ENCODE measurements at regions not wholly inside any gene's neighbourhood (a gene's known extent, or its start where the extent isn't known, plus 50 kb on each side); places are given as distances from the start of the nearest gene placed in this dataset.

- TF ChIP-seq ELF1 (IDR thresholded peaks at IDR 0.05; ENCODE audit: borderline replicate concordance, low read depth), result no peak
- TF ChIP-seq ZNF274 (IDR thresholded peaks at IDR 0.05; ENCODE audit: low read depth, low read length), result no peak
- TF ChIP-seq RAD21 (IDR thresholded peaks at IDR 0.05; ENCODE audit: low read depth), result no peak
- no peak for TF ChIP-seq CEBPB (IDR thresholded peaks at IDR 0.05; ENCODE audit: low read depth)
- TF ChIP-seq EGR1 (IDR thresholded peaks at IDR 0.05; ENCODE audit: low read depth), result no peak
- no peak for TF ChIP-seq SRF (IDR thresholded peaks at IDR 0.05; ENCODE audit: low read depth)
- POLR2A ChIA-PET, result no interaction called here
- ATAC-seq, result no peak
Observed at GRCh38 chr9:31445357-31445756, 939.1 kb upstream of the ACO1 start.

GRCh38 chr9:31445960-31446359, 938.5 kb upstream of the ACO1 start:
- Histone ChIP-seq H3K79me2 (ENCODE audit: insufficient read depth, low read length) (no peaks in the 10 kb centered on the region), H3K4me1 (ENCODE audit: control insufficient read depth in 1 of 2, insufficient read depth in 2 of 2, low read length in 2 of 2) (no peaks in the 10 kb centered on the region), H3K27me3 (ENCODE audit: insufficient read depth, low read length) (no peaks in the 10 kb centered on the region), H3K9ac (ENCODE audit: low read length) (no peak overlapping the region), H3K36me3 (ENCODE audit: control insufficient read depth in 1 of 2, insufficient read depth in 2 of 2, low read length in 2 of 2) (no peaks in the 10 kb centered on the region), H3K9me2 (ENCODE audit: insufficient read depth) (no peaks in the 10 kb centered on the region), H2AFZ (ENCODE audit: low read depth, low read length, poor library complexity, severe bottlenecking) (no peak overlapping the region), H4K20me1 (ENCODE audit: insufficient read depth) (no peaks in the 10 kb centered on the region), H3K4me3 (replicated peaks in 1 of 2; ENCODE audit: low read depth in 1 of 2, low read length in 2 of 2) (no peak overlapping the region), H3K9me3 (ENCODE audit: control insufficient read depth in 1 of 2, insufficient read depth in 1 of 2, low read depth in 1 of 2, low read length in 2 of 2) (no peaks in the 10 kb centered on the region), H3K27ac (ENCODE audit: low read depth, low read length) (no peak overlapping the region), H3K4me2 (ENCODE audit: low read length) (no peak overlapping the region)
- TF ChIP-seq SP1 (IDR thresholded peaks at IDR 0.05; ENCODE audit: low read depth) (no peak), YY1 (IDR thresholded peaks at IDR 0.05; ENCODE audit: extremely low read depth, insufficient replicate concordance, low read depth, low read length) (no peak), REST (IDR thresholded peaks at IDR 0.05; ENCODE audit: low read depth) (no peak), CTCF (IDR thresholded peaks at IDR 0.05 in 2 of 3, conservative IDR thresholded peaks at IDR 0.05 in 1 of 3; ENCODE audit: borderline replicate concordance in 1 of 3, insufficient read depth in 1 of 3, low read depth in 2 of 3, low read length in 2 of 3) (no peak), FOSL1 (IDR thresholded peaks at IDR 0.05; ENCODE audit: low read depth) (no peak), EGR1 (IDR thresholded peaks at IDR 0.05; ENCODE audit: low read depth) (no peak), CBX3 (IDR thresholded peaks at IDR 0.05; ENCODE audit: low read depth) (no peak), JUND (IDR thresholded peaks at IDR 0.05) (no peak), MAX (IDR thresholded peaks at IDR 0.05) (no peak), EZH2 (IDR thresholded peaks at IDR 0.05) (no peak), POLR2AphosphoS5 (IDR thresholded peaks at IDR 0.05; ENCODE audit: low read depth, low read length) (no peak)
- TF ChIP-seq, protein P1, sequence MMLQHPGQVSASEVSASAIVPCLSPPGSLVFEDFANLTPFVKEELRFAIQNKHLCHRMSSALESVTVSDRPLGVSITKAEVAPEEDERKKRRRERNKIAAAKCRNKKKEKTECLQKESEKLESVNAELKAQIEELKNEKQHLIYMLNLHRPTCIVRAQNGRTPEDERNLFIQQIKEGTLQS (IDR thresholded peaks at IDR 0.05), result no peak
- CTCF ChIA-PET, result no interaction called here
- RAD21 ChIA-PET (ENCODE audit: low non-redundant PET in 1 of 2, low total read pairs in 2 of 2, uncharacterized antibody in 2 of 2, unreplicated experiment in 2 of 2), result no interaction called here
- intact Hi-C loops (cut with micrococcal nuclease), result no loop called here
- POLR2A ChIA-PET, result no interaction called here
- BruUV-seq (replicated peaks), result no TSS peak
- DNase-seq (ENCODE audit: low read depth, low spot score) (no peak), ATAC-seq (no peak)

More at GRCh38 chr9:31445357-31445756, 939.1 kb upstream of the ACO1 start:
- Histone ChIP-seq H3K4me1 (ENCODE audit: control insufficient read depth in 1 of 2, insufficient read depth in 2 of 2, low read length in 2 of 2) (no peaks in the 10 kb centered on the region), H2AFZ (ENCODE audit: low read depth, low read length, poor library complexity, severe bottlenecking) (no peak overlapping the region), H3K4me3 (replicated peaks in 1 of 2; ENCODE audit: low read depth in 1 of 2, low read length in 2 of 2) (no peak overlapping the region), H3K79me2 (ENCODE audit: insufficient read depth, low read length) (no peaks in the 10 kb centered on the region), H3K4me2 (ENCODE audit: low read length) (no peak overlapping the region), H3K9me2 (ENCODE audit: insufficient read depth) (no peaks in the 10 kb centered on the region), H3K27ac (ENCODE audit: low read depth, low read length) (no peak overlapping the region), H4K20me1 (ENCODE audit: insufficient read depth) (no peaks in the 10 kb centered on the region), H3K27me3 (ENCODE audit: insufficient read depth, low read length) (no peaks in the 10 kb centered on the region), H3K36me3 (ENCODE audit: control insufficient read depth in 1 of 2, insufficient read depth in 2 of 2, low read length in 2 of 2) (no peaks in the 10 kb centered on the region), H3K9ac (ENCODE audit: low read length) (no peak overlapping the region), H3K9me3 (ENCODE audit: control insufficient read depth in 1 of 2, insufficient read depth in 1 of 2, low read depth in 1 of 2, low read length in 2 of 2) (no peaks in the 10 kb centered on the region)
- intact Hi-C loops (cut with micrococcal nuclease), result no loop called here
- no TSS peak for BruUV-seq (replicated peaks)
- ChIA-PET RAD21 (ENCODE audit: low non-redundant PET in 1 of 2, low total read pairs in 2 of 2, uncharacterized antibody in 2 of 2, unreplicated experiment in 2 of 2) (no interaction called here), CTCF (no interaction called here)
- DNase-seq (ENCODE audit: low read depth, low spot score), result no peak
